ENCODE measurements at regions not wholly inside any gene's neighbourhood (a gene's known extent, or its start where the extent isn't known, plus 50 kb on each side); places are given as distances from the start of the nearest gene placed in this dataset.

DNA sequence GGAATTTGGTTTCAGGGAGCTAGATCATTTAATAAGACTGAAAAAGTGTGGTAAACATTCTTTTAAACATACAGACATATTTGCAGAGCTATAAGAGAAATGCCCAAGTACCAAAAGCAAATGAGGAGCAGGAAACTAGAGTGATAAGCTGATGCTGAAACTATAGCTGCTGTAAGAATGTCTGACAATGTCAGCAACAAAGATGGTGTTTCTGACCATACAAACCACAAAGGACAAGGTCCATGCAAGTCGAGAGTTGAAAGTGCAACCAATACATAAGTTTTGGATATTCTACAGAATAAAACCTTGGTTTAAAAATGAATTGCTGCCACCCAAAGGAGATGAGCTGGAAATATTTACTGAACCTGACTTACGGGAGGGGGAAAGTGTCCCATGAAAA lies 610.2 kb downstream of the TBL1XR1 start:
- TF ChIP-seq CTCF (IDR thresholded peaks at IDR 0.05) (no peak), POLR2A (IDR thresholded peaks at IDR 0.05) (no peak)

Data from thyroid gland (tissue), 4 donors.